ENCODE measurements at regions not wholly inside any gene's neighbourhood (a gene's known extent, or its start where the extent isn't known, plus 50 kb on each side); places are given as distances from the start of the nearest gene placed in this dataset.

GRCh38 chr11:134759855-134760254, 347.8 kb upstream of the B3GAT1 start:
- TF ChIP-seq CTCF (IDR thresholded peaks at IDR 0.05) (no peak), POLR2A (IDR thresholded peaks at IDR 0.05) (no peak)

Data from sigmoid colon (tissue), 3 donors.